RWPE2 (cell line): ENCODE measurements at regions not wholly inside any gene's neighbourhood (a gene's known extent, or its start where the extent isn't known, plus 50 kb on each side); places are given as distances from the start of the nearest gene placed in this dataset.

Source experiments
- ATAC-seq: fragments of 200-7000 bp; cut with Tn5 transposase; 3 replicates; pipeline ENCODE4 v1.9.1; 2021; ENCODE audit warnings: low read depth
- DNase-seq: peaks from one replicate; pipeline ENCODE4 v3.0.0-alpha.2; 2020; ENCODE audit warnings: low spot score
- H3K27ac ChIP-seq: fragments of 450-650 bp; 2 replicates; pipeline ENCODE4 v1.5.1; 2017; ENCODE audit warnings: mild to moderate bottlenecking; ENCODE audit not compliant: poor library complexity, severe bottlenecking
- H3K27me3 ChIP-seq: fragments of 250-450 bp; sonication (Bioruptor Pico); 2 replicates; pipeline ENCODE4 v1.5.1; 2021; ENCODE audit warnings: mild to moderate bottlenecking, moderate library complexity; ENCODE audit not compliant: insufficient read depth, poor library complexity, severe bottlenecking
- H3K36me3 ChIP-seq: fragments of 250-450 bp; sonication (Bioruptor Pico); 2 replicates; pipeline ENCODE4 v1.5.1; 2020; ENCODE audit warnings: low read depth, mild to moderate bottlenecking, moderate library complexity
- H3K4me1 ChIP-seq: fragments of 250-450 bp; sonication (Bioruptor Pico); 2 replicates; pipeline ENCODE4 v1.5.1; 2021; ENCODE audit warnings: mild to moderate bottlenecking, moderate library complexity; ENCODE audit not compliant: insufficient read depth, poor library complexity, severe bottlenecking
- H3K4me3 ChIP-seq: fragments of 250-450 bp; sonication (Bioruptor Pico); 2 replicates; pipeline ENCODE4 v1.5.1; 2021; ENCODE audit warnings: mild to moderate bottlenecking, moderate library complexity; ENCODE audit not compliant: severe bottlenecking
- H3K9me3 ChIP-seq: fragments of 250-450 bp; sonication (Bioruptor Pico); 2 replicates; pipeline ENCODE4 v1.5.1; 2021; ENCODE audit warnings: mild to moderate bottlenecking, moderate library complexity; ENCODE audit not compliant: severe bottlenecking
- CTCF ChIP-seq: fragments of 450-650 bp; IDR thresholded peaks from one replicate; pipeline ENCODE4 v1.5.1; 2017; ENCODE audit warnings: mild to moderate bottlenecking, moderate library complexity; ENCODE audit not compliant: poor library complexity, severe bottlenecking

- DNase-seq, result no peak
These were observed 343.2 kb upstream of the ONECUT1 start for GRCh38 chr15:53133255-53133850.

GRCh38 chr15:53130943-53131342 is 340.8 kb upstream of the ONECUT1 start:
- TF ChIP-seq CTCF, result no peak
- H3K4me3 ChIP-seq, result no peak overlapping the region
- peaks cover 3% of the 10 kb centered on the region for H3K4me1 ChIP-seq
- H3K9me3 ChIP-seq, result no peaks in the 10 kb centered on the region
- H3K27me3 ChIP-seq, result peaks cover 13% of the 10 kb centered on the region
- no peak overlapping the region for H3K27ac ChIP-seq
- ATAC-seq (no peak), DNase-seq (no peak)
- H3K36me3 ChIP-seq, result no peaks in the 10 kb centered on the region

More at GRCh38 chr15:53133255-53133850, 343.2 kb upstream of the ONECUT1 start:
- TF ChIP-seq CTCF, result no peak
- no peaks in the 10 kb centered on the region for H3K4me1 ChIP-seq
- ATAC-seq, result no peak
- H3K27ac ChIP-seq, result no peak overlapping the region
- no peak overlapping the region for H3K4me3 ChIP-seq
- H3K36me3 ChIP-seq, result no peaks in the 10 kb centered on the region
- H3K27me3 ChIP-seq, result no peaks in the 10 kb centered on the region
- H3K9me3 ChIP-seq, result no peaks in the 10 kb centered on the region

GRCh38 chr15:53129121-53129904 is 339.2 kb upstream of the ONECUT1 start:
- no peak for ATAC-seq
- DNase-seq, result no peak
- TF ChIP-seq CTCF, result no peak
- Histone ChIP-seq H3K36me3 (no peaks in the 10 kb centered on the region), H3K4me1 (peaks cover 3% of the 10 kb centered on the region), H3K9me3 (no peaks in the 10 kb centered on the region), H3K4me3 (no peak overlapping the region), H3K27ac (no peak overlapping the region), H3K27me3 (peaks cover 13% of the 10 kb centered on the region)

GRCh38 chr15:53128652-53129051 is 338.5 kb upstream of the ONECUT1 start:
- TF ChIP-seq CTCF, result no peak
- no peaks in the 10 kb centered on the region for H3K9me3 ChIP-seq
- no peaks in the 10 kb centered on the region for H3K36me3 ChIP-seq
- DNase-seq, result no peak
- ATAC-seq, result peak; percentile 31; the same call in 1 of the 3 replicates
- peaks cover 3% of the 10 kb centered on the region for H3K4me1 ChIP-seq
- no peak overlapping the region for H3K4me3 ChIP-seq
- H3K27ac ChIP-seq, result no peak overlapping the region
- H3K27me3 ChIP-seq, result peaks cover 13% of the 10 kb centered on the region

- Histone ChIP-seq H3K4me3 (no peak overlapping the region), H3K27ac (no peak overlapping the region), H3K36me3 (no peaks in the 10 kb centered on the region), H3K9me3 (no peaks in the 10 kb centered on the region), H3K27me3 (peaks cover 13% of the 10 kb centered on the region), H3K4me1 (peaks cover 3% of the 10 kb centered on the region)
- DNase-seq, result no peak
- TF ChIP-seq CTCF, result no peak
- ATAC-seq, result no peak
These were observed 336.0 kb upstream of the ONECUT1 start for GRCh38 chr15:53126144-53126543.
